ENCODE measurements at regions not wholly inside any gene's neighbourhood (a gene's known extent, or its start where the extent isn't known, plus 50 kb on each side); places are given as distances from the start of the nearest gene placed in this dataset.
A peak's percentile ranks its signal among the peaks of the same experiment; 100 is the strongest.

DNA sequence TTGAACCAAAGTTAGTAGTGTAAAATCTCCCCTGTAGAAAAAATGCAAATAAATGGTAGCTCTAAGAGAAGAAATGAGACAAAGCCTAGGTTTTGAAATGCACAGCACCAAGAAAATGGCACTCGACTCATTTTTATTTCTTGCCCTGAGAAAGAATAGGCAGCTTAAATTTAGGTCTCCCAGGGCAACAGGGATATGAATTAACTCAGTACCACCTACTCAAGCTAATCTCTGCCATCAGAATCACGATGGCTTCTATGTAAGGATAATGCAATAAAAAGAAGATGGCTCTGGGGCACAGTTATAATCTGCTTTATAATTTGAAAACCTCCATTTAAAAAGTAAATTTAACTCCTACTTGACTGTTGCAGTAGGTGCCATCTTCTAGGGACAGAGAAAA lies 1784.3 kb downstream of the LRRC4C start:
- no peak for DNase-seq (ENCODE audit: low read depth)
- Histone ChIP-seq H3K4me3 (ENCODE audit: low read depth, low read length) (no peak overlapping the region), H3K27me3 (ENCODE audit: control insufficient read depth, insufficient read depth, low read length) (no peaks in the 10 kb centered on the region), H3K36me3 (ENCODE audit: control insufficient read depth, insufficient read depth, low read length) (no peaks in the 10 kb centered on the region)
- TF ChIP-seq, protein P1, sequence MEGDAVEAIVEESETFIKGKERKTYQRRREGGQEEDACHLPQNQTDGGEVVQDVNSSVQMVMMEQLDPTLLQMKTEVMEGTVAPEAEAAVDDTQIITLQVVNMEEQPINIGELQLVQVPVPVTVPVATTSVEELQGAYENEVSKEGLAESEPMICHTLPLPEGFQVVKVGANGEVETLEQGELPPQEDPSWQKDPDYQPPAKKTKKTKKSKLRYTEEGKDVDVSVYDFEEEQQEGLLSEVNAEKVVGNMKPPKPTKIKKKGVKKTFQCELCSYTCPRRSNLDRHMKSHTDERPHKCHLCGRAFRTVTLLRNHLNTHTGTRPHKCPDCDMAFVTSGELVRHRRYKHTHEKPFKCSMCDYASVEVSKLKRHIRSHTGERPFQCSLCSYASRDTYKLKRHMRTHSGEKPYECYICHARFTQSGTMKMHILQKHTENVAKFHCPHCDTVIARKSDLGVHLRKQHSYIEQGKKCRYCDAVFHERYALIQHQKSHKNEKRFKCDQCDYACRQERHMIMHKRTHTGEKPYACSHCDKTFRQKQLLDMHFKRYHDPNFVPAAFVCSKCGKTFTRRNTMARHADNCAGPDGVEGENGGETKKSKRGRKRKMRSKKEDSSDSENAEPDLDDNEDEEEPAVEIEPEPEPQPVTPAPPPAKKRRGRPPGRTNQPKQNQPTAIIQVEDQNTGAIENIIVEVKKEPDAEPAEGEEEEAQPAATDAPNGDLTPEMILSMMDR (IDR thresholded peaks at IDR 0.05; ENCODE audit: insufficient read depth, low read length, poor library complexity, severe bottlenecking) = no peak

DNA sequence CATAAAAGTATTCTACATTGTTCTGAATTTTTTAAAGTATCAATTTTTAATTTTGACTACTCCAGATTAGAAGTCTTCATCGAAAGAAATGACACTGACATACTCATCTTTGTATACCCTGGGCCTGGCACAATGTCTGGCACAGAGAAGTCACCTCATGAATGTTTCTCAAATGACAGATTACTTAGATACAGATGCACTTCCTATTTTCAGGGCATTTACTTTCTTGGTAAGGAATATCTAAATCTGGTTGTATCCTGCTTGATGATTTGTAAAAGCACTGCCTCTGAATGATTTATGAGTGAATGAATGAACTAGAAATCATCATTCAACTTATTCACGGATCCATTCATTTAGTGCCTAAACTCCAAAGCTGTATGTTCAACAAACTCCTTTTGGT lies 1784.7 kb downstream of the LRRC4C start:
- TF ChIP-seq, protein P1 (IDR thresholded peaks at IDR 0.05; ENCODE audit: insufficient read depth, low read length, poor library complexity, severe bottlenecking) = no peak
- no peak overlapping the region for H3K4me3 ChIP-seq (ENCODE audit: low read depth, low read length)
- H3K27me3 ChIP-seq (ENCODE audit: control insufficient read depth, insufficient read depth, low read length) = no peaks in the 10 kb centered on the region
- H3K36me3 ChIP-seq (ENCODE audit: control insufficient read depth, insufficient read depth, low read length) = no peaks in the 10 kb centered on the region
- DNase-seq (ENCODE audit: low read depth) = no peak

DNA sequence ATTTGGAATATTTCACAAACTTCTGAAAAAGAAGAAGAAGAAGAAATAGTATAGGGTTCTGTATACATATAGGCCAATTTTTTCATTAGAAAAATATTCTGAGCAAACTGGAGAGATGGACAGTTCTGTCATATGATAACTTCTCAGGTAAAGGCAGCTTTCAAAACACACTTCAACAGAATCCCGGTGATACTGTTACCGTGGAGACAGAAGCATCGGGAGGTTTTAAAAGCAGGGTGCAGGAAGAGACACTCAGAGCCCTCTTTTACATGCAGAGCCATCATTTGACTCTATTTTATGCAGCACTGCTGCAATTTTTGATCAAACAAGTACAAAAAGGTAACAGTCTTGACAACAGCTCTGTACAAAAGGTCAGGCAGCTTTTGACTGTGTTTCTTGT lies 1785.4 kb downstream of the LRRC4C start:
- H3K4me3 ChIP-seq (ENCODE audit: low read depth, low read length) = no peak overlapping the region
- H3K36me3 ChIP-seq (ENCODE audit: control insufficient read depth, insufficient read depth, low read length) = no peaks in the 10 kb centered on the region
- TF ChIP-seq, protein P1 (IDR thresholded peaks at IDR 0.05; ENCODE audit: insufficient read depth, low read length, poor library complexity, severe bottlenecking) = no peak
- H3K27me3 ChIP-seq (ENCODE audit: control insufficient read depth, insufficient read depth, low read length) = no peaks in the 10 kb centered on the region
- no peak for DNase-seq (ENCODE audit: low read depth)

DNA sequence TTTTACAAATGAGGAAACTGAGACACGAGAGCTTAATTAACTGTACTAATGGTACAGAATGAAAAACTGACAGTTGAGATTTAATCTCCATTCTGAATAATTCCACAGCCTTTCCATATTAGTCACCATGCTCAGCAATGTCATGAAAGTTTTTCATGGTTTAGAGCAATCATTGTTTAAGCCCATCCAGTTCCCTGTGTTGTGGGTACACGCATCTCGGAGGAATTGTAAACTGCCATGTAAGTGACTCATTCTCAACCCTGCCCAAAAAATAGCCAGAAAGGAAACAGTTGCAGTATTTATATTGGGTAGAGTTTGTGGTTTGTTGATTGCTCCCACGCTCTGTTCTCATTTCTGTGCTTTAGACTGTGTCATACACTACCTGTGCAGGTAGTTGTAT lies 1790.8 kb downstream of the LRRC4C start:
- Histone ChIP-seq H3K4me3 (ENCODE audit: low read depth, low read length) (no peak overlapping the region), H3K27me3 (ENCODE audit: control insufficient read depth, insufficient read depth, low read length) (no peaks in the 10 kb centered on the region), H3K36me3 (ENCODE audit: control insufficient read depth, insufficient read depth, low read length) (no peaks in the 10 kb centered on the region)
- TF ChIP-seq, protein P1 (IDR thresholded peaks at IDR 0.05; ENCODE audit: insufficient read depth, low read length, poor library complexity, severe bottlenecking) = no peak
- DNase-seq (ENCODE audit: low read depth) = peak; percentile 47

DNA sequence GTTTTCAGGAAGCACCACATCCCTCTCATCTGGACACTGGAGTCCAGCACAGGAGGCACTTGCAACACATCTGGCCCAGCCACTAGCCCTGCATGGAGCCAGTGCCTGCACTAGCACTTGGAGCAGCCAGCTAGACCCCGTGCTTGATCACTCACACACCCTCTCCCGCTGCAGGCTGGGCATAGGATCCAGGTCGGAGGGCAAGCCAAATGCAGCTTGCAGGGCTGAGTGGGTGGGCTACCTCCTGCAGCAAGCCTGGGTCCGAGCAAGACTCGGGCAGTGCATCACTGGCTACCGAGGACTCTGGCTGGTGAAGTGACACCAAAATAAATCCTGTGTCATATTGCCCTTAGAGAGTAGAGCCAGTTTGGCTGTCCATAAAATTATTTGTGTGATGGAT lies 1795.4 kb downstream of the LRRC4C start:
- H3K36me3 ChIP-seq (ENCODE audit: control insufficient read depth, insufficient read depth, low read length) = no peaks in the 10 kb centered on the region
- DNase-seq (ENCODE audit: low read depth) = no peak
- TF ChIP-seq, protein P1 (IDR thresholded peaks at IDR 0.05; ENCODE audit: insufficient read depth, low read length, poor library complexity, severe bottlenecking) = no peak
- no peak overlapping the region for H3K4me3 ChIP-seq (ENCODE audit: low read depth, low read length)
- H3K27me3 ChIP-seq (ENCODE audit: control insufficient read depth, insufficient read depth, low read length) = no peaks in the 10 kb centered on the region

DNA sequence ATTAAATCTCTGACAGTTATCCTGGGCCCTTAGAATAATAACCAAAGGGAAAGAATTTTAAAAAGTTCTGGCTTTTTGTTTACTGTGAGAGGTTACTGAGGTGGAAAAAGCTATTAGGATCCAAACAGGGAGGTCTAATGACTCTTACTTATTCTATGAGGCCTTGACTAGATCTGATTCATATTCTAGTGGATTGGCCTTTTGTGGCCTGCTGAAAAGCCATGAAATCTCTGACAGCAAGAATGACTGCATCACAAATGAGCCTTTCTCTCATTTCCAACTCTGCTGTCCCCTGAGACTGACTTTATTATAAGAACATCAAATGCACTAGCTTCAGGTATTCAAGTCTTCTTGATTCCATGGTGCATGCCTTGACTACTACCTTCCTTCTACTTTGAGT lies 1797.6 kb downstream of the LRRC4C start:
- no peaks in the 10 kb centered on the region for H3K36me3 ChIP-seq (ENCODE audit: control insufficient read depth, insufficient read depth, low read length)
- DNase-seq (ENCODE audit: low read depth) = no peak
- H3K4me3 ChIP-seq (ENCODE audit: low read depth, low read length) = no peak overlapping the region
- H3K27me3 ChIP-seq (ENCODE audit: control insufficient read depth, insufficient read depth, low read length) = no peaks in the 10 kb centered on the region
- TF ChIP-seq, protein P1 (IDR thresholded peaks at IDR 0.05; ENCODE audit: insufficient read depth, low read length, poor library complexity, severe bottlenecking) = no peak

Measured in kidney epithelial cell (primary cell).